ENCODE measurements at regions not wholly inside any gene's neighbourhood (a gene's known extent, or its start where the extent isn't known, plus 50 kb on each side); places are given as distances from the start of the nearest gene placed in this dataset.

DNA sequence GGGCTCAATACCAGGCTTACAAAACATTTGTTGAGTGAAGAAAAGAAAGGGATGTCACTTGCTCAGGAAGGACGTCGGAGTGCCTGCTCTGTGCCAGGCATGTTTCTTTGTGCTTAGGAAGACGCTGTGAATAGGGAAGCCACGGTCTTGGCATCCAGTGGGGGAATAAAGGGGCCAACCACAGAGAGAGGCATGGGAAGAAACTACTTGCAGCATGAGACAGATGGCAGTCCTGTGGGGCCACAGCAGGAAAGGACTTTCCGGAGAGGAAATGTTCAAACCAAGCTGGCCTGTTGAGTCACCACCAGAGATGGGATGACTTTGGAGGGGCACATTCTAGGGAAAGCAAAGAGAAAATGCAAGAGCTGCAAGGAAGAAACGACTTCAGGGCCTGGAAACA is 173.2 kb downstream of the CDH26 start:
- H3K27ac ChIP-seq, result no peak overlapping the region
- TF ChIP-seq, protein P1, sequence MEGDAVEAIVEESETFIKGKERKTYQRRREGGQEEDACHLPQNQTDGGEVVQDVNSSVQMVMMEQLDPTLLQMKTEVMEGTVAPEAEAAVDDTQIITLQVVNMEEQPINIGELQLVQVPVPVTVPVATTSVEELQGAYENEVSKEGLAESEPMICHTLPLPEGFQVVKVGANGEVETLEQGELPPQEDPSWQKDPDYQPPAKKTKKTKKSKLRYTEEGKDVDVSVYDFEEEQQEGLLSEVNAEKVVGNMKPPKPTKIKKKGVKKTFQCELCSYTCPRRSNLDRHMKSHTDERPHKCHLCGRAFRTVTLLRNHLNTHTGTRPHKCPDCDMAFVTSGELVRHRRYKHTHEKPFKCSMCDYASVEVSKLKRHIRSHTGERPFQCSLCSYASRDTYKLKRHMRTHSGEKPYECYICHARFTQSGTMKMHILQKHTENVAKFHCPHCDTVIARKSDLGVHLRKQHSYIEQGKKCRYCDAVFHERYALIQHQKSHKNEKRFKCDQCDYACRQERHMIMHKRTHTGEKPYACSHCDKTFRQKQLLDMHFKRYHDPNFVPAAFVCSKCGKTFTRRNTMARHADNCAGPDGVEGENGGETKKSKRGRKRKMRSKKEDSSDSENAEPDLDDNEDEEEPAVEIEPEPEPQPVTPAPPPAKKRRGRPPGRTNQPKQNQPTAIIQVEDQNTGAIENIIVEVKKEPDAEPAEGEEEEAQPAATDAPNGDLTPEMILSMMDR (conservative IDR thresholded peaks at IDR 0.05), result no peak

DNA sequence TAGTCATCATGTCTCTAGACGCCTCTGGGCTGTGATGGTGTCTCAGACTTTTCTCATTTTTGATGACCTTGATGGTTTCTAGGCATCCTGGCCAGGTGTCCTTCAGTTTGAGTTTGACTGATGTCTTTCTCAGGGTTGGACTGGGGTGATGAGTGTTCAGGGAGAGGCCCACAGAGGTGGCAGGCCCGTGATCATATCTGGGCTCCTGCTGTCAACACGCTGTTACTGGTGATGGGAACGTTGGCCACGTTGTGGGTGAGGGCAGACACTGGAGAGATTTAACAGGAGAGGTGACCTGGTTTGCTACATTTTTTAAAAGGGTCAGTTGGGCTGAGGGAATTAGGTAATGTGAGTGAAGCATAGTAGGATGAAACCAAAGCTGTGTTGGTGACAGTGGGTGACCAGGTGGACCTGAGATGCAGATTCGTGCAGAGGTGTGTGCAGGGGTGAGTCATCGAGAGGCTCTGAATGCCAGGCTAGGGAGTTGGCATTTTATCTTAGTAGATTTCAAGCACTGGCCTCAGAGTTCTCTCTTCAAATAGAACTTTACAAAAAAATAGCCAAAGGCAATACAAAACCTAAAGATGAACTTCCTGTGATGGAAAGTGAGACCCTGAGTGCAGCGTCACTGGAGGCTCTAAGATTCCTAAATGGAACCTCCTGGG is 174.1 kb downstream of the CDH26 start:
- H3K27ac ChIP-seq, result no peak overlapping the region
- TF ChIP-seq, protein P1 (conservative IDR thresholded peaks at IDR 0.05), result no peak

DNA sequence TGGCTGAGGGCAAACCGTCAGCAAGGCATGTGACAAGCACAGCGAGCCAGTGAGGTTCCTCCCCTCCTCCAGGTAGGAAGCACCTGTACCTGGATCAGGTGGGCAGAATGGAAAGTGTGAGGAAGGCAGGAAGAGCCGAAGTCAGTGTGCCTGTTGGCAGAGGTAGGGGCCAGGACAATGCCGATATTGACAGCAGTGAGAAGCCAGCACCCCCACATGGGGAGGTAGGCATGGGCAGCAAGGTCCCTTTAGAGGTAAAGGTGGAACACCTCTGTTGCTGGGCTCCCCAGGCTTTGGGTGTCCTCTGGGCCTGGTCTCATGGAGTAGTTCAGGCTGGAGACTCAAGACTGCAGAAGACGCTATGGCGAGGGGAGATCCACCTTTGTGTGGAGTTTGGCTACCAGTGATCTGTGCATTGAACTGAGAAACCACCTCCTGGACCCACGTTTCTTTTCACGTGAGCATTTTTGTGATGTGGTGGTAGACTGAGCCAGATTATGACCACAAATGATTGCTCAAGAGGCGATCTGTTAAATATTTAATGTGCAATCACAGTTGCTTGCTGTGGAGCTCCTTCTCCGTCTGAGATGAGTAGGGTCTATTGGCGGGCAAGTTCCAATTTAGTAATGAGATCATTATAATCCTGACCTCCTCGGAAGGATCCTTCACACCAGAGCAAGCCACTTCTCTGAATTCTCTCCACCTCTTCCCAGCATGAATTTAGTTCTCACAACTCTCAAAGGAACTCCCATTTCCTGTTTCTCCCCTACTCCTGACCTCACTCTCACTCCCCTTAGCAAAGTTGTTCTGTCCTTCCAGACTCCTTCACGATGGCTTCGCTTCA is 174.8 kb downstream of the CDH26 start:
- H3K27ac ChIP-seq, result no peak overlapping the region

DNA sequence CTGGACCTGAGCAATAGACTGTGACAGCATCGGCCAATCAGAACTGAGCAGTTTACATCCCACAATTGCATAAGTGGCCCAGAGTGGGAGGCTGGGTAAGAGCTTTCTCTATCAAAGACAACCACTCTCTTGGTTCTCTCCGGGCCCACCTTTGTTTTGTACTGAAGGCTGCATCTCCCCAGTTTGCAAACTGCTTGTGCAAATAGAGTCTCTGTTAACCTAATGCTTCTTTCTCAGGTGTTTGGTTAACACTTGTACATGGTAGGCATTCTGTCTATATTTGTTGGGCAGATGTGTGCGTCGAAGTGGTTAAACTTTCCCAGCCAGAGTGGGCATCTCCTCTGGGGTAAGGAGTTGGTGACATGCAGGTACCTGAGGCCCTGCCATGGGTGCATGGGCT is 177.1 kb downstream of the CDH26 start:
- TF ChIP-seq, protein P1 (conservative IDR thresholded peaks at IDR 0.05), result no peak
- H3K27ac ChIP-seq, result no peak overlapping the region

More for the DNA sequence above, 174.8 kb downstream of the CDH26 start:
- TF ChIP-seq, protein P1 (conservative IDR thresholded peaks at IDR 0.05), result no peak

DNA sequence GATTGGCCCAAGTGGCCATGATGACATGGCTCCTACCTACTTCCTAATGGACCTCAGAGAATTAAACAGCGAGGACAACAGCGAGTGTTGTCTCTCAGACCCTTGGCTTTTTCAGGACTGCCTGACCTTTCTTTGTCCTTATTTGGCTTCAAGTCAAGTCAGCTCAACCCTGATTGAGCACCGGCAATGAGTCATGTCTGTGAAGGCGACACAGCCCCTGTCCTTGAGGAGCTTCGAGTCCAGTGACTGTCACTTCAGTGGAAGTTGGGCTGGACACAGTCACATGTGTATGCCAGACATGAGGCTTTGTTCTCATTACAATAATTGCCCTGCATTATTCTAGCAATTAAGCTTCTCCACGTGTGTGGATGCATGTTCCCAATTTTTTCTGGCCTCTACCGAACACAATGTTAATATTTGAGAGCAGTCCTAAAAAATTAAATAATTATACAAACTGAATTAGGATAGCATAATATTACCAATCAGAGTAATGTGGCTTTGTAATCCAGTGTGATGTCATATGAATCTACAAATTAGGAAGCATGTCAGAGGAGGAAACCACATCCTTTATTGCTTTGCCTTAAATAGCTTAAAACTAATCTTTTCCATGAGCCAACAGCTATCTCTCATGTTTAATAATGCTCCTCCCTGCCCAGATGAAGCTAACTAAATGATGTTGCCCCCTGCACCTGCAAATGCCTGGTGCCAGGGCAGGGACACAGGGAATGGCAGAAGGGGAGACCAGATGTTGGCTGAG is 178.6 kb downstream of the CDH26 start:
- no peak overlapping the region for H3K27ac ChIP-seq
- TF ChIP-seq, protein P1 (conservative IDR thresholded peaks at IDR 0.05), result no peak

DNA sequence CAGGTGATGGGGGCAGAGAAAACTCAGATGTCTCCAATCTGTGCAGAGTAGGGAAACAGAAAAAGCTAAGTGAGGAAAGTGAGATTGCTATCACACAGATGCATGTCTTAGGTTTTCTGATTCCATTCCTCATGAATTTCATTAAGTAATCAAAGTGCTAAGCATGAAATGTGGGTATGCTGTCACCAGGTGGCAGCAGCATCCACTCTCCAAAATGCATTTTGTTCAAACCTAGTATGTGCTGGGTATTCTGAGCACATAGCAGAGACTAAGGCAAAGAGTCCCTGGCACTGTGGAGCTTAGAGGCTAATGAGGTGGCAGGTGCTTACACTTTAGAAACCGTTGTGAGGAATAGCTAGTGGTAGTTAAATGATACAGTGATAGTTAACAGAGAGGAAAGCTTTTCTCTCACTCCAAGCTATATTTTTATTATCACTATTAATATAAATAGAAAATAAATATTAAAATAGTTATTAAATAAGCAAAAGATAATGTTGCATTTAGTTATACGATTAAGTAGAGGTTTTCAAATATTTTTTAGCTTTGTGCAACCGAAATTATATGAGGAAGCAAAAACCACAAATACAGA is 179.5 kb downstream of the CDH26 start:
- no peak overlapping the region; the same call in 1 of the 2 replicates for H3K27ac ChIP-seq
- TF ChIP-seq, protein P1 (conservative IDR thresholded peaks at IDR 0.05), result peak; percentile 91
